Ovary (tissue), 3 donors: ENCODE measurements at regions not wholly inside any gene's neighbourhood (a gene's known extent, or its start where the extent isn't known, plus 50 kb on each side); places are given as distances from the start of the nearest gene placed in this dataset.

Experiments used
- EP300 ChIP-seq: sonication (generic); formaldehyde crosslinking; IDR thresholded peaks from one replicate; pipeline ENCODE4 v1.6.1; 2017; ENCODE audit warnings: antibody characterized with exemption
- POLR2A ChIP-seq: fragments of 450-650 bp; IDR thresholded peaks from one replicate; pipeline ENCODE4 v1.6.1; 2017; ENCODE audit warnings: antibody characterized with exemption, mild to moderate bottlenecking, moderate library complexity
- TF ChIP-seq, protein P1 (sequence below), 3 donors: fragments of 450-650 bp in 2 of 3; fragments of 200-600 bp in 1 of 3; IDR thresholded peaks; one replicate each; pipeline versions ENCODE4 v1.5.1 to v1.8.0; 2016 to 2022; ENCODE audit warnings: antibody characterized with exemption in 3 of 3, mild to moderate bottlenecking in 1 of 3
- donor health status: DM: no; HTN: no; CAD: no.

DNA sequence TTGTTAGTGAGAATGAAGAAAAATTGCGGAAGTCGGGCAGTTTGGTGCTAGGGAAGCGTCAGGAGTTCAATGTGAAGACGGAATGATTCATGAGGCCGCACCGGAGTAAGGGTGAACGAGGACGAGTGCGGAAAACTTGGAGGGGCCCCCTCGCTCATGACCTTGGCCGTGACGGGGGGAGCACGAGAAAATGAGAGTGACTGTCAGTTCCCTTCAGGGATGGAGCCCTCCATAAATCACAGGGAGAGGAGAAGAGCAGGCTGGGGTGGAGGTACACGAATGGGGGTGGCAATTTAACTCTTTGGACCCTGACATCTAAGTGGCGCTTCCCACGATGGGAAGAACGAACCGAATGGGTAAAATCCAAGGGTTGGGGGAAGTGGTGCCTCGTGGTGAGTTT is 486.4 kb downstream of the TSHZ3 start:
- TF ChIP-seq, protein P1, sequence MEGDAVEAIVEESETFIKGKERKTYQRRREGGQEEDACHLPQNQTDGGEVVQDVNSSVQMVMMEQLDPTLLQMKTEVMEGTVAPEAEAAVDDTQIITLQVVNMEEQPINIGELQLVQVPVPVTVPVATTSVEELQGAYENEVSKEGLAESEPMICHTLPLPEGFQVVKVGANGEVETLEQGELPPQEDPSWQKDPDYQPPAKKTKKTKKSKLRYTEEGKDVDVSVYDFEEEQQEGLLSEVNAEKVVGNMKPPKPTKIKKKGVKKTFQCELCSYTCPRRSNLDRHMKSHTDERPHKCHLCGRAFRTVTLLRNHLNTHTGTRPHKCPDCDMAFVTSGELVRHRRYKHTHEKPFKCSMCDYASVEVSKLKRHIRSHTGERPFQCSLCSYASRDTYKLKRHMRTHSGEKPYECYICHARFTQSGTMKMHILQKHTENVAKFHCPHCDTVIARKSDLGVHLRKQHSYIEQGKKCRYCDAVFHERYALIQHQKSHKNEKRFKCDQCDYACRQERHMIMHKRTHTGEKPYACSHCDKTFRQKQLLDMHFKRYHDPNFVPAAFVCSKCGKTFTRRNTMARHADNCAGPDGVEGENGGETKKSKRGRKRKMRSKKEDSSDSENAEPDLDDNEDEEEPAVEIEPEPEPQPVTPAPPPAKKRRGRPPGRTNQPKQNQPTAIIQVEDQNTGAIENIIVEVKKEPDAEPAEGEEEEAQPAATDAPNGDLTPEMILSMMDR (IDR thresholded peaks at IDR 0.05): no peak
- no peak for TF ChIP-seq POLR2A
- TF ChIP-seq EP300: no peak
